H1 (cell line): ENCODE measurements at regions not wholly inside any gene's neighbourhood (a gene's known extent, or its start where the extent isn't known, plus 50 kb on each side); places are given as distances from the start of the nearest gene placed in this dataset.

Experiments
- ASH2L ChIP-seq: fragments of 200-600, 300-600 bp; sonication (generic); IDR thresholded peaks from one replicate; pipeline ENCODE4 v1.7.1; 2017; ENCODE audit warnings: low read length
- BRCA1 ChIP-seq: IDR thresholded peaks from 2 replicates; pipeline ENCODE4 v1.6.1; 2012; ENCODE audit warnings: low read depth, low read length, improper control_type of control experiment
- HDAC2 ChIP-seq, 2 experiments: fragments of 300-600 bp in 1 of 2; sonication (generic) in 1 of 2; IDR thresholded peaks; 2 replicates each; pipeline ENCODE4 v1.6.1; 2011 to 2012; ENCODE audit warnings: low read depth in 2 of 2, low read length in 2 of 2, mild to moderate bottlenecking in 2 of 2, moderate library complexity in 2 of 2, borderline replicate concordance in 1 of 2, inconsistent platforms in 1 of 2
- HDAC6 ChIP-seq: IDR thresholded peaks from one replicate; pipeline ENCODE4 v1.7.1; 2012; ENCODE audit warnings: low read depth, mild to moderate bottlenecking, inconsistent platforms, low read length, moderate library complexity
- POLR2AphosphoS5 ChIP-seq: IDR thresholded peaks from 2 replicates; pipeline ENCODE4 v1.6.1; 2011; ENCODE audit warnings: low read depth, low read length
- RBBP5 ChIP-seq: IDR thresholded peaks from 2 replicates; pipeline ENCODE4 v1.7.1; 2012; ENCODE audit warnings: low read depth, mild to moderate bottlenecking, inconsistent platforms, low read length, moderate library complexity, borderline replicate concordance
- RFX5 ChIP-seq: IDR thresholded peaks from 2 replicates; pipeline ENCODE4 v1.6.1; 2011; ENCODE audit warnings: low read depth, low read length, improper control_type of control experiment, borderline replicate concordance
- SAP30 ChIP-seq: fragments of 300-600 bp; sonication (generic); IDR thresholded peaks from 2 replicates; pipeline ENCODE4 v1.7.1; 2012; ENCODE audit warnings: low read length, moderate library complexity, mild to moderate bottlenecking, inconsistent platforms; ENCODE audit not compliant: insufficient read depth, insufficient replicate concordance
- SP2 ChIP-seq: IDR thresholded peaks from 2 replicates; pipeline ENCODE4 v1.6.1; 2012; ENCODE audit warnings: mild to moderate bottlenecking, low read length, inconsistent platforms
- TEAD4 ChIP-seq: IDR thresholded peaks from 2 replicates; pipeline ENCODE4 v1.6.1; 2012; ENCODE audit warnings: low read depth, low read length, inconsistent platforms, mixed read lengths
- TF ChIP-seq, protein P1 (sequence below): fragments of 300-600 bp; sonication (generic); IDR thresholded peaks from 2 replicates; pipeline ENCODE4 v1.7.1; 2012; ENCODE audit warnings: low read length, moderate library complexity, mild to moderate bottlenecking, inconsistent platforms; ENCODE audit not compliant: insufficient replicate concordance
- TF ChIP-seq, protein P2 (sequence below): IDR thresholded peaks from 2 replicates; pipeline ENCODE4 v1.6.1; 2011; ENCODE audit warnings: low read depth, mild to moderate bottlenecking, low read length; ENCODE audit not compliant: insufficient read depth

DNA sequence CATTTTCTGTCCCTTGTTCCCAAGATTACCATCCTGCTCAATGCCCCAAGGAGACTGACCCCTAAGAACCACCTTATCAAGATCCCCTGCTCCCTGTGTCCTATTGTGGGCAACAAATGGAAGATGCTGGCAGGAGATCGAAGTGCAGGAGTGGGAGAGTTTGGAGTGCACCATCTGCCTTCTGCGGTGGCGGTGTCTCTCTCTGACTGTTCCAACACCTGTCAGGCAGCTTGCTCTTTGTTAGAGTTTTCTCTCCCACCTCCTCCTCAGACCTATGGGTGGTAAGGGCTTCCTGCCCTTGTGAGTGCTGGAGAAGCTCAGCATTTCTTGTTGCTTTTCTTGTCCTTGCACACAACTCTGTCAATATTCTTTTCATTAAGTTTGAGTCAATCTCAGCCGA, 64.1 kb upstream of the SPHKAP start (continued):
- TF ChIP-seq, protein P1, sequence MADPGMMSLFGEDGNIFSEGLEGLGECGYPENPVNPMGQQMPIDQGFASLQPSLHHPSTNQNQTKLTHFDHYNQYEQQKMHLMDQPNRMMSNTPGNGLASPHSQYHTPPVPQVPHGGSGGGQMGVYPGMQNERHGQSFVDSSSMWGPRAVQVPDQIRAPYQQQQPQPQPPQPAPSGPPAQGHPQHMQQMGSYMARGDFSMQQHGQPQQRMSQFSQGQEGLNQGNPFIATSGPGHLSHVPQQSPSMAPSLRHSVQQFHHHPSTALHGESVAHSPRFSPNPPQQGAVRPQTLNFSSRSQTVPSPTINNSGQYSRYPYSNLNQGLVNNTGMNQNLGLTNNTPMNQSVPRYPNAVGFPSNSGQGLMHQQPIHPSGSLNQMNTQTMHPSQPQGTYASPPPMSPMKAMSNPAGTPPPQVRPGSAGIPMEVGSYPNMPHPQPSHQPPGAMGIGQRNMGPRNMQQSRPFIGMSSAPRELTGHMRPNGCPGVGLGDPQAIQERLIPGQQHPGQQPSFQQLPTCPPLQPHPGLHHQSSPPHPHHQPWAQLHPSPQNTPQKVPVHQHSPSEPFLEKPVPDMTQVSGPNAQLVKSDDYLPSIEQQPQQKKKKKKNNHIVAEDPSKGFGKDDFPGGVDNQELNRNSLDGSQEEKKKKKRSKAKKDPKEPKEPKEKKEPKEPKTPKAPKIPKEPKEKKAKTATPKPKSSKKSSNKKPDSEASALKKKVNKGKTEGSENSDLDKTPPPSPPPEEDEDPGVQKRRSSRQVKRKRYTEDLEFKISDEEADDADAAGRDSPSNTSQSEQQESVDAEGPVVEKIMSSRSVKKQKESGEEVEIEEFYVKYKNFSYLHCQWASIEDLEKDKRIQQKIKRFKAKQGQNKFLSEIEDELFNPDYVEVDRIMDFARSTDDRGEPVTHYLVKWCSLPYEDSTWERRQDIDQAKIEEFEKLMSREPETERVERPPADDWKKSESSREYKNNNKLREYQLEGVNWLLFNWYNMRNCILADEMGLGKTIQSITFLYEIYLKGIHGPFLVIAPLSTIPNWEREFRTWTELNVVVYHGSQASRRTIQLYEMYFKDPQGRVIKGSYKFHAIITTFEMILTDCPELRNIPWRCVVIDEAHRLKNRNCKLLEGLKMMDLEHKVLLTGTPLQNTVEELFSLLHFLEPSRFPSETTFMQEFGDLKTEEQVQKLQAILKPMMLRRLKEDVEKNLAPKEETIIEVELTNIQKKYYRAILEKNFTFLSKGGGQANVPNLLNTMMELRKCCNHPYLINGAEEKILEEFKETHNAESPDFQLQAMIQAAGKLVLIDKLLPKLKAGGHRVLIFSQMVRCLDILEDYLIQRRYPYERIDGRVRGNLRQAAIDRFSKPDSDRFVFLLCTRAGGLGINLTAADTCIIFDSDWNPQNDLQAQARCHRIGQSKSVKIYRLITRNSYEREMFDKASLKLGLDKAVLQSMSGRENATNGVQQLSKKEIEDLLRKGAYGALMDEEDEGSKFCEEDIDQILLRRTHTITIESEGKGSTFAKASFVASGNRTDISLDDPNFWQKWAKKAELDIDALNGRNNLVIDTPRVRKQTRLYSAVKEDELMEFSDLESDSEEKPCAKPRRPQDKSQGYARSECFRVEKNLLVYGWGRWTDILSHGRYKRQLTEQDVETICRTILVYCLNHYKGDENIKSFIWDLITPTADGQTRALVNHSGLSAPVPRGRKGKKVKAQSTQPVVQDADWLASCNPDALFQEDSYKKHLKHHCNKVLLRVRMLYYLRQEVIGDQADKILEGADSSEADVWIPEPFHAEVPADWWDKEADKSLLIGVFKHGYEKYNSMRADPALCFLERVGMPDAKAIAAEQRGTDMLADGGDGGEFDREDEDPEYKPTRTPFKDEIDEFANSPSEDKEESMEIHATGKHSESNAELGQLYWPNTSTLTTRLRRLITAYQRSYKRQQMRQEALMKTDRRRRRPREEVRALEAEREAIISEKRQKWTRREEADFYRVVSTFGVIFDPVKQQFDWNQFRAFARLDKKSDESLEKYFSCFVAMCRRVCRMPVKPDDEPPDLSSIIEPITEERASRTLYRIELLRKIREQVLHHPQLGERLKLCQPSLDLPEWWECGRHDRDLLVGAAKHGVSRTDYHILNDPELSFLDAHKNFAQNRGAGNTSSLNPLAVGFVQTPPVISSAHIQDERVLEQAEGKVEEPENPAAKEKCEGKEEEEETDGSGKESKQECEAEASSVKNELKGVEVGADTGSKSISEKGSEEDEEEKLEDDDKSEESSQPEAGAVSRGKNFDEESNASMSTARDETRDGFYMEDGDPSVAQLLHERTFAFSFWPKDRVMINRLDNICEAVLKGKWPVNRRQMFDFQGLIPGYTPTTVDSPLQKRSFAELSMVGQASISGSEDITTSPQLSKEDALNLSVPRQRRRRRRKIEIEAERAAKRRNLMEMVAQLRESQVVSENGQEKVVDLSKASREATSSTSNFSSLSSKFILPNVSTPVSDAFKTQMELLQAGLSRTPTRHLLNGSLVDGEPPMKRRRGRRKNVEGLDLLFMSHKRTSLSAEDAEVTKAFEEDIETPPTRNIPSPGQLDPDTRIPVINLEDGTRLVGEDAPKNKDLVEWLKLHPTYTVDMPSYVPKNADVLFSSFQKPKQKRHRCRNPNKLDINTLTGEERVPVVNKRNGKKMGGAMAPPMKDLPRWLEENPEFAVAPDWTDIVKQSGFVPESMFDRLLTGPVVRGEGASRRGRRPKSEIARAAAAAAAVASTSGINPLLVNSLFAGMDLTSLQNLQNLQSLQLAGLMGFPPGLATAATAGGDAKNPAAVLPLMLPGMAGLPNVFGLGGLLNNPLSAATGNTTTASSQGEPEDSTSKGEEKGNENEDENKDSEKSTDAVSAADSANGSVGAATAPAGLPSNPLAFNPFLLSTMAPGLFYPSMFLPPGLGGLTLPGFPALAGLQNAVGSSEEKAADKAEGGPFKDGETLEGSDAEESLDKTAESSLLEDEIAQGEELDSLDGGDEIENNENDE, result no peak
- TF ChIP-seq, protein P2, sequence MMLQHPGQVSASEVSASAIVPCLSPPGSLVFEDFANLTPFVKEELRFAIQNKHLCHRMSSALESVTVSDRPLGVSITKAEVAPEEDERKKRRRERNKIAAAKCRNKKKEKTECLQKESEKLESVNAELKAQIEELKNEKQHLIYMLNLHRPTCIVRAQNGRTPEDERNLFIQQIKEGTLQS, result no peak
- TF ChIP-seq POLR2AphosphoS5, result no peak
- TF ChIP-seq RBBP5, result no peak
- no peak for TF ChIP-seq HDAC6
- TF ChIP-seq SAP30, result no peak
- TF ChIP-seq SP2, result no peak
- no peak for TF ChIP-seq BRCA1
- TF ChIP-seq ASH2L, result no peak
- no peak for TF ChIP-seq HDAC2 (IDR thresholded peaks at IDR 0.05; ENCODE audit: borderline replicate concordance in 1 of 2, low read depth in 2 of 2, low read length in 2 of 2)
- TF ChIP-seq RFX5, result no peak
- TF ChIP-seq TEAD4, result no peak
